H1 (cell line): ENCODE measurements at regions not wholly inside any gene's neighbourhood (a gene's known extent, or its start where the extent isn't known, plus 50 kb on each side); places are given as distances from the start of the nearest gene placed in this dataset.

Experiments
- CTBP2 ChIP-seq: IDR thresholded peaks from 2 replicates; pipeline ENCODE4 v1.7.0; 2011; ENCODE audit warnings: borderline replicate concordance, mild to moderate bottlenecking, moderate library complexity, mixed read lengths, low read length; ENCODE audit not compliant: insufficient read depth, insufficient read length
- PHF8 ChIP-seq: fragments of 200-600 bp; sonication (generic); conservative IDR thresholded peaks from 2 replicates; pipeline ENCODE4 v1.7.1; 2012; ENCODE audit warnings: low read depth, mild to moderate bottlenecking, inconsistent platforms, low read length, moderate library complexity
- RBBP5 ChIP-seq: IDR thresholded peaks from 2 replicates; pipeline ENCODE4 v1.7.1; 2012; ENCODE audit warnings: low read depth, mild to moderate bottlenecking, inconsistent platforms, low read length, moderate library complexity, borderline replicate concordance
- RNF2 ChIP-seq: fragments of 200-900, 300-1000 bp; sonication (generic); IDR thresholded peaks from 2 replicates; pipeline ENCODE4 v1.7.1; 2016; ENCODE audit warnings: borderline replicate concordance, low read depth, mild to moderate bottlenecking, antibody characterized with exemption, low read length; ENCODE audit not compliant: poor library complexity, severe bottlenecking; ENCODE audit errors: missing control alignments
- SIN3A ChIP-seq, 2 experiments: IDR thresholded peaks in 1 of 2; conservative IDR thresholded peaks in 1 of 2; 2 replicates each; pipeline ENCODE4 v1.6.1; 2011 to 2012; ENCODE audit warnings: low read length in 2 of 2, improper control_type of control experiment in 1 of 2, low read depth in 1 of 2, mild to moderate bottlenecking in 1 of 2
- TF ChIP-seq, protein P1 (sequence below): IDR thresholded peaks from 2 replicates; pipeline ENCODE4 v1.6.1; 2011; ENCODE audit warnings: low read length, improper control_type of control experiment
- TF ChIP-seq, protein P2 (sequence below): IDR thresholded peaks from 2 replicates; pipeline ENCODE4 v1.6.1; 2011; ENCODE audit warnings: low read depth, mild to moderate bottlenecking, low read length; ENCODE audit not compliant: insufficient read depth

DNA sequence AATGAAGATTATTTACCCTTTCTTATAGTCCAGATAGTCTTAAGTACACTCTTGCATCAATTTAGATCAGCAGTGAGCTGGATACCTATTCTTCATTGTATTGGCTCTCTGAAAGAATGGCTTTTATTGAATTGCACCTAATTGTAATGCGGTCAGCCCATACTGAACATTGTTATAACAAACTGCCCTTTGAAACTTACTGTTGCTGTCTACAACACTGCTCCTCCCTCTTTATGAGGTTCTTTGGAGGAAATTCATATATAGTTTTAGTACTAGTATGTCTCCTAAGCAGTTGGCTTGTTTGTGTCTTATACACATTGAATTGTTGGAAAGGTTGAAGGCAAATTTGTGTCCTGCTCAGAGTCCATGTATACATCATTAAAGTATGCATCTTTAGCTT is 66.5 kb upstream of the UGP2 start (continued):
- TF ChIP-seq, protein P1, sequence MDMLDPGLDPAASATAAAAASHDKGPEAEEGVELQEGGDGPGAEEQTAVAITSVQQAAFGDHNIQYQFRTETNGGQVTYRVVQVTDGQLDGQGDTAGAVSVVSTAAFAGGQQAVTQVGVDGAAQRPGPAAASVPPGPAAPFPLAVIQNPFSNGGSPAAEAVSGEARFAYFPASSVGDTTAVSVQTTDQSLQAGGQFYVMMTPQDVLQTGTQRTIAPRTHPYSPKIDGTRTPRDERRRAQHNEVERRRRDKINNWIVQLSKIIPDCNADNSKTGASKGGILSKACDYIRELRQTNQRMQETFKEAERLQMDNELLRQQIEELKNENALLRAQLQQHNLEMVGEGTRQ: no peak
- no peak for TF ChIP-seq SIN3A (conservative IDR thresholded peaks at IDR 0.05 in 1 of 2, IDR thresholded peaks at IDR 0.05 in 1 of 2; ENCODE audit: low read depth in 1 of 2, low read length in 2 of 2)
- TF ChIP-seq, protein P2, sequence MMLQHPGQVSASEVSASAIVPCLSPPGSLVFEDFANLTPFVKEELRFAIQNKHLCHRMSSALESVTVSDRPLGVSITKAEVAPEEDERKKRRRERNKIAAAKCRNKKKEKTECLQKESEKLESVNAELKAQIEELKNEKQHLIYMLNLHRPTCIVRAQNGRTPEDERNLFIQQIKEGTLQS: no peak
- TF ChIP-seq RNF2: no peak
- TF ChIP-seq PHF8: no peak
- no peak for TF ChIP-seq CTBP2
- TF ChIP-seq RBBP5: no peak
